ENCODE measurements at regions not wholly inside any gene's neighbourhood (a gene's known extent, or its start where the extent isn't known, plus 50 kb on each side); places are given as distances from the start of the nearest gene placed in this dataset.

DNA sequence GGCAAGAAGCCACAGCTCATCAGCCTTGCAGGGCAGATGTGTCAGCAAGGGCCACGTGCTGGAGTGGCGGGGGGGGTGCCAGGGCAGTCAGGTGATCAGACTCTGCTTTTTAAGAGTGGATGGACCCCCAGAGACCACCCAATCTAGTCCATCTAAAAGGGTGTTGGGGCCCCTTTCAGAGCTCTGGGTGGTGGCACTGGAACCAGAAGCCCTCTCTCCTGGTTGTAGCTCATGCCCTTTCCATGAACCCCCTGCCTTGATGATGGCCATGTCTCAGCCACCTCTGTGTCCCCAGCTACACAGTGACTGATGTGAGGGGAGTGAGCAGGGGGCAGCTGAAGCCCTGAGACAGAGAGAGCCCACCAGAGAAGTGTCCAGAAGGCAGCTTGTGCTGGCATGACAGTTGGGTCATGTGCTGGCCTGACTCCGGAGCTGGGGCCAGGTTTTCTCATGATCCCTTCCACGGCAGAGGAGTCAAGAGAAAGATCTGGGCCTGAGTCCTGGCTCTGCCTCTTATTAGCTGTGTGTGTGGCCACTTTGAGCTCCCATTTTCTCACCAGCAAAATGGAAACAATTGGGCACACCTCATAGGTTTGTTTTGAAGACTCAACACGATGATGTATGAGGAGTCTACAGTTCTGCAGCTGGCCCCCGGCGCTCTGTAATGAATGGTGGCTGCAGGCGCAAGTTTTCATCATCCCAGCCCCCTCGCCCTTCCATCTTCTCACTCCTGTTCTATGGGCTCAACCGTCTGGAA lies 195.7 kb downstream of the ZFP36L2 start:
- DNase-seq, result no peak

DNA sequence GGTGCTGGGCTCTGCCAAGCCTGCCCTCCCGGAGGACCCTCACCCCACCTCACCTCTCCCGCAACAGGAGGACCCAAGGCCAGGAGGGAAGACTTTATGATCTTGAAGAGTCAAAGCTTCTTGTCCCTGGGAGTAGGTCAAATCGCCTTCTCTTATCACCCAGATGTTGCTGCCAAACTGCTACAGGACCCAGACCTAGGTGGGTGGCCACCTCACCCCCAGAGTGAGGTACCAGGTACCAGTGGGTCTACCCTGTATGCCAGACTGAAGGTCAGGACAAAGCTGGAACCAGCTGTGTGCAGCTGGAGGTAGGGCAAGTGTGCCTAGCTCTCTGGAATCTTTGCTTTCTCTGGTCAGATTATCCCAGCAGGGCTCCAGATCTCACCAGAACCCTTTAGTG lies 197.2 kb downstream of the ZFP36L2 start:
- DNase-seq, result no peak

DNA sequence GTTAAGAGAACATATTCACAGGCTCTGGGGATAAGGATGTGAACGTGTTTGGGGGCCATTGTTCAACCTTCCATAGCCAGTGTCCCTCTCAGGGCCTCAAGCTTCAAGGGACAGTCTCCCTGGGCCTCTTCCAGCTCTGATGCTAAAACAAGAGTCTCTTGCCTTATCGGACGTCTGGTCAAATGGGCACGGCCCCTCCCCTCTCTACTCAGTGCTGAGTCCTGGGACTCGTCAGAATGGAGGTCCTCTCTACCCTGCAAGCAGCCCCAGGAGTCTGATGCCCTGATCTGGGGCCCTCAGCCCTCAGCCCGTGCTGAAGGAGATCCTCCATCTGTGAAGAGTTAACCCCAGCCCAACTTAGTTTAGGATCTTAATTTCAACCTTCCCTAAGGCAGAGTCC lies 198.2 kb downstream of the ZFP36L2 start:
- no peak for DNase-seq

DNA sequence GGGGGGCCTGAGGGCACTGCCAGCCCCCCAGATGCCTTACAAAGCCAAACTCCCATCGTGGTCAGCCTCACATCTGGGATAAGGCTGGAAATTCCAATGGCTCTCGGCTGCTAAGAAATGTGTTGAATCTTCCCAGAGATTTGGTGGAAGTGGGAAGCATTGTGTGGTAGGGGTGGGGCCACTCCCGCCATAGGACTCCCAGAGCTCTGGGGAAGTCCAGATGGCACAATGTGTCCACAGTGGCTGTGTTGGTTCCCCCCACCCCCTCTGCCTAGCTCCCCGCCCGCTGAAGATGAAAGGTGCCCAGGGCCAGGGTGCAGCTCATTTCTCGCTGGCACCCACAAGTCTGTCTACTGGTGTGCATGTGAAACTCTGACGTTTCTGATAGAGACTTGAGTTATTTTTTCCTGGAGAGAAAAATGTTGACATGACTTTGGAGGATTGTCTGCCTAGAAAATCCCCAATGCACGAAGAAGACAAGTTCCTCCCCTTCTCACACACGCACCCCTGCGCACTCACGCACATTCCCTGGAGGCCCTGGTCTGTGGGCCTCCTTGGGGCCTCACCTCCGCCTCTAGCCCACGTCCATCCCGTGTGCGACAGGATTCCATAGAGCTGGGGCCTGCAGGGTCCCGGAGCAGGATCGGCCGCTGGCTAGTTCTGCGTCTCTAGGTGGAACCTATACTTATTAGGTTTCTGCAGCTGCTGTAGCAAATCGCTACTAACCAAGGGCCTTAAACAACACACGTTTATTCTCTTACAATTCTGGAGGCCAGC lies 199.1 kb downstream of the ZFP36L2 start:
- DNase-seq, result no peak

DNA sequence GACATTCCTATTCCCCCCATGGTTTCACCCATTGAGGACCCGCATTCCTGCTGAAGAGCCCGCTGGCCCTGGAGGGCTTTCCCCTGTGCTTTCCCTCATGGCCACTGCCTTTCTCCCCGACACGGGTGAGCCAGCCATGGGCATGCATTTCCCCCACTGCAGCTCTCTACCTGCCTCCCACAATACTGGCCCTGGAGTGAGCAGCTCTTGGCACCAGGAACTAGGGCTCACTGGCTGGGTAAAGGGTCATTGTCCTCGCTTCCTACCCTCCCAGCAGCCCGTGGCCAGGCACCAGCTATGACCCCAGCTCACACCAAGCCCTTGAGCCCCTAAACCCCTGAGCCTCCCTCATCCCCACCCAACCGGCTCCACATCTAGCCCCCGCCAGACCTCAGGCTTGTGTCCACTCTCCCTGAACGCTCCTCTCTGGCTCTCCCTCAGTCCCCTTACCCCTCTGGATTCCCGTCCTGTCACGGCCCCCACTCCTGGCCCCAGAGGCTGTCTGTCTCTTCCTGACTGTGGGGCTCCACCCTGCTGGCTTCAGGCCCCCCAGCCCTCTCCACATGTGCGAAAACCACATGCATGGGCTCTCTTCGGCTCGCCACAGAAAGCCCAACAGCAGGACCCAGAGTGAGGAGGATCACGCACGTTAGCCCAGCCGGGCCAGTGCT lies 199.8 kb downstream of the ZFP36L2 start:
- no peak for DNase-seq

DNA sequence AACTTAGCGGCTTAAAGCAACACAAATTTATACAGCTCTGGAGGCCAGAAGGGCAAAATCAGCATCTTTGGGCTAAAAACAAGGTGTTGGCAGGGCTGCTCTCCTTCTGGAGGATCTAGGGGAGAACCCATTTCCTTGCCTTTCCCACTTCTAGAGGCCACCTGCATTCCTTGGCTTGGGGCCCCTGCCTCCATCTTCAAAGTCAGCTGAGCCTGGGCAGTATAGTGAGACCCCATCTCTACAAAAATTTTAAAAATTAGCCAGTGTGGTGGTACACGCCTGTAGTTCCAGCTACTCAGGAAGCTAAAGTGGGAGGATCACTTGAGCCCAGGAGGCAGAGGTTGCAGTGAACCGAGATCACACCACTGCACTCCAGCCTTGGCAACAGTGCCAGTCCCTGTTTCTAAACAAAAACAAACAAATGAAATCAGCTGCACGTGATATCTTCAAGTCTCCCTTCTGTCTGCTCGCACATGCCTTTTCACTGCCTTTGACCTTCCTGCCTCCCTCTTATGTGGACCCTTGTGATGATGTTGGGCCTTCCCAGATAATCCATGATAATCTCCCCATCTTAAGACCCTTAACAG lies 200.6 kb downstream of the ZFP36L2 start:
- DNase-seq, result no peak

DNA sequence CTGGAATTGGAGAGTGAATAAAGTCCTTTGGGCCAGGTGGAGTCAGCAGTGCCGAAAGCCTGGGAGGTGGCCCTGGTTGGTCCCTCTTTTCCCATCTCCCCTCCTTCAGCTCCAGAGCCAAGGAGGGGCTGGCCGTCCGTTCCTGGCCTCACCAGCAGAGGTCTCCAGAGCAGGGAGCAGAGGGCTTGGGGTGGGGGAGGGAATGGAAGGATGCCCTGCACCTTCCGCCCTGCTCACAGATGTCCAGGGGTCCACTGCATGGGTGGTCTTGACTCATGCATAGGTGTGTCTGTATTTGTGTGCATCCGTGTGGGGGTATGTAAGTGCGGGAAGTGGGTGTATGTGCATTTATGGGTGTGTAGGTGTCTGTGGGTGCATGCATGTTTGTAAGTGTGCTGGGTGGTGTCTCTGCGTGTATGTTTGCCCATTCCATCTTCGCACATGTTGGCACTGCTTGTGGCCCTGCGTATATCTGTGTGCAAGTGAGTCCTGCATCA lies 201.8 kb downstream of the ZFP36L2 start:
- no peak for DNase-seq

- DNase-seq, result no peak
Measured at GRCh38 chr2:43023791-43024514, 202.5 kb downstream of the ZFP36L2 start.

- no peak for DNase-seq
Measured at GRCh38 chr2:43022896-43023295, 203.5 kb downstream of the ZFP36L2 start.

GRCh38 chr2:43021791-43022509 lies 204.5 kb downstream of the ZFP36L2 start:
- DNase-seq, result no peak

DNA sequence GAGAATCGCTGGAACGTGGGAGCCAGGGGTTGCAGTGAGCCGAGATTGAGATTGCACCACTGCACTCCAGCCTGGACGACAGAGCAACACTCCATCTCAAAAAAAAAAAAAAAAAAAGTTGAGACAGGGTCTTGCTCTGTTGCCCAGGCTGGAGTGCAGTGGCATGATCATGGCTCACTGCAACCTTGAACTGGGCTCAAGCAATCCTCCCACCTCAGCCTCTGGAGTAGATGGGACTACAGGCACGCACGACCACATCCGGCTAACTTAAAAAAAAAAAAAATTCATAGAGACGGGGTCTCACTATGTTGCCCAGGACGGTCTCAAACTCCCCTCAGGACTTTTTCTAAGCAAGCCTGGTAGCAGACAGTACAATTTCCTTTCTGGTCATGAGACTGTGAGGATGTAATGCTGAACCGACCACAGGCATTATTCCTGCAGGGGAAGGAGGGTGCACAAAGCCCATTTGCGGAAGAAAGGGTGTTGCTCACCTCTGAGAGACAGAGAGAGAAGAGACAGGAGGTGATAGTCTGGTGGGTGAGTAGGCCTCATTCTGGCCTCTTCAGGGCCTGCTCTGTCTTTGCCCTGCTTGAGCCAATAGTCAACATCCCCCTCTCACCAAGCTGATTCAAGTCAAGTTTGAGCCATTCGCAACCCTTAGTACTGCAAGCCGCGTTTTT lies 205.3 kb downstream of the ZFP36L2 start:
- no peak for DNase-seq

DNA sequence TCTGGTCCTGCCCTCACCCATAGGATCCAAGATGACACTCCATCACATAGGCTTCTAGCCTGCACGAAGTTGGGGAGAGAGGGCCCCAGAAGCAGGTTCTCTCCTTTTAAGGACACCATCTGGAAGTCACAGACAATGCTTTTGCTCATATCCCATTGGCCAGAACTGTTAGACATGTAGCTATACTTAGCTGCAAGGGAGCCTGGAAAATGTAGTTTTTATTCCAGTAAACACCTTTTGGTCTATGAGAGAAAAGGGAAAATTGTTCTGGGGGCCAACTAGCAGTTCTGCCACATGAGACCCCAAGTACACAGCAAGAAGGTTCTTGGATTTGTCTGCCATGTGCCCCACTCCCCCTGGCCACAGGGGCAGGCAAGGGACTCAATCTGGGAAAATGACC lies 206.1 kb downstream of the ZFP36L2 start:
- no peak for DNase-seq

GRCh38 chr2:43019536-43020183 lies 206.7 kb downstream of the ZFP36L2 start:
- no peak for DNase-seq

DNA sequence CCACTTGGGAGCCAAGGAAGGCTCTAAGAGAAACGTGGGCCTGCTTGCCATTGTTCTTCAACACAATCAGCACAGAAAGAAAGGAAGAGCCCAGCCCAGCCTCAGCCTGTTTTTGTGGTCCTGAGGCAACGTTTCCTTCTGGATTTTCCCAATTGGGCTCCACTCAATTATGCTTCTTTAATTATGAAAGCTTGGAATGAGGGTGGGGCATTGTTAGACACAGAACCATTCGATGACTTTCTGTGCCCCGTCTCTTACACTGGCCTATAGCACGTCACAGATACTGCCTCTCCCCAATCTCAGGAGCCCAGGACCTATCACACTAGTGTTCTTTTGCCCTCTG lies 207.4 kb downstream of the ZFP36L2 start:
- no peak for DNase-seq

- DNase-seq, result no peak
Measured at GRCh38 chr2:43018179-43019024, 208.0 kb downstream of the ZFP36L2 start.

GRCh38 chr2:43013821-43014345 lies 212.5 kb downstream of the ZFP36L2 start:
- DNase-seq, result no peak

DNA sequence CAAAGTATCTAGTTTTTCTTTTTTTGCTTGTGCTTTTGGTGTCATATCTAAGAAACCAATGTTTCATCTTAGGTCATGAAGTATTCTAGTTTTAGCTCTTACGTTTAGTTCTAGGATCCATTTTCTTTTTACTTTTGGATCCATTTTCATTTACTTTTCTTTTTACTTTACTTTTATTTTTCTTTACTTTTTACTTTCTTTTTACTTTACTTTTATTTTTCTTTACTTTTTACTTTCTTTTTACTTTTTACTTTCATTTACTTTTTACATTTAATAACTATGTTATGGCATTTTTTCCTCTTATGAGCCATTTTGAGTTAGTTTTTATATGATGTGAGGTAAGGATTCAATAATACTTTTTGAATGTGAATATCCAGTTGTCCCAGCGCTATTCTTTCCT lies 213.4 kb downstream of the ZFP36L2 start:
- DNase-seq, result no peak

- no peak for DNase-seq
Measured at GRCh38 chr2:43011158-43011491, 215.3 kb downstream of the ZFP36L2 start.

DNA sequence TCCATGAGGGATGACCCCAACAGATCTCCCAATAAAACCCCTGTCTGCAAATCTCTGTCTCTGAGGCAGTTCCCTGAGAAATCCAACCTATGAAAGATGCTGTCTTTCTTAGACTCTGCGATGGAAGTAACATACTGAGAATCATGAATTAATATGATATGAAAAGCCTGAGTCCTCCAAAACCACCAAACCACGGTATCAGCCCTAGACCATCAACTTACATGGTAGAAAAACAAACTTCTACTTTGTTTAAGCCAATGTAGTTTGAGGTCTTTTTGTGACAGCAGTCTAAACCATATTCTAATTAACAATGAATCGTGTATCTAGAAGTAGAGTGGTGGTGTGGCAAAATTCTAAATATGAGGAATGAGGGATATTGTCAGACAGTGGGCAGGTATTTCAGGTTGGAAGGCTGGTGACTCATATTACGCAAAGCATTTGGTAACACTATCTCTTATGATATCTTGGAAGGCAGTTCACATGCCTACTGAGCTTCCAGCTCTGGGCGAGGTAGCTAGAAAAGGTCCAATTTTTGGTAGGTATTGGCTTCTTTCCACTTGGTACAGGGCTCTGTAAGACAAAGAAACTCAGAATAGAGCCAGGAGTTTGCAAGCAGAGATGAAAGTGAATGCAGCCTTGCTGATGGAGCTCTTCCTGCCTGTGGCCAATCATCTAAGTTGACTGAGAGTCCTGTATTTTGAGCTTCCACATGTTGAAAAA lies 215.8 kb downstream of the ZFP36L2 start:
- no peak for DNase-seq
